ENCODE measurements at regions not wholly inside any gene's neighbourhood (a gene's known extent, or its start where the extent isn't known, plus 50 kb on each side); places are given as distances from the start of the nearest gene placed in this dataset.
"Not testable (repeated sequence)": the region's sequence is repeated elsewhere in the genome, so short reads cannot be mapped to it uniquely, and the experiment has no call there.

- Histone ChIP-seq H3F3A (ENCODE audit: control insufficient read depth, insufficient read depth) (no peaks in the 10 kb centered on the region), H3K27me3 (ENCODE audit: control insufficient read depth, low read length) (no peaks in the 10 kb centered on the region), H3K9me2 (replicated peaks; ENCODE audit: control insufficient read depth, low read length) (no peaks in the 10 kb centered on the region), H4K20me1 (ENCODE audit: control insufficient read depth, insufficient read depth, low read depth, low read length) (no peaks in the 10 kb centered on the region), H3K27ac (ENCODE audit: low read depth, low read length) (no peak overlapping the region), H3K4me3 (ENCODE audit: low read length) (no peak overlapping the region), H3K36me3 (ENCODE audit: control insufficient read depth, low read length) (no peaks in the 10 kb centered on the region), H3K4me1 (ENCODE audit: control insufficient read depth, low read length) (no peaks in the 10 kb centered on the region), H3K79me2 (ENCODE audit: control insufficient read depth, low read length) (no peaks in the 10 kb centered on the region), H3K9me3 (ENCODE audit: control insufficient read depth, insufficient read depth, low read length) (no peaks in the 10 kb centered on the region), H3K4me2 (ENCODE audit: low read length) (no peak overlapping the region)
- TF ChIP-seq EZH2phosphoT487 (IDR thresholded peaks at IDR 0.05; ENCODE audit: borderline replicate concordance, low read length): no peak
- TF ChIP-seq CTCF (IDR thresholded peaks at IDR 0.05; ENCODE audit: low read depth, low read length, poor library complexity, severe bottlenecking): no peak
Measured at GRCh38 chr13:78061806-78062205, 143.2 kb upstream of the EDNRB start.

GRCh38 chr13:78060966-78061365 is 142.3 kb upstream of the EDNRB start:
- no peak overlapping the region for H3K4me3 ChIP-seq (ENCODE audit: low read length)
- H3K9me3 ChIP-seq (ENCODE audit: control insufficient read depth, insufficient read depth, low read length): no peaks in the 10 kb centered on the region; the same call in 1 of the 2 replicates
- H3K27ac ChIP-seq (ENCODE audit: low read depth, low read length): no peak overlapping the region
- H3F3A ChIP-seq (ENCODE audit: control insufficient read depth, insufficient read depth): no peaks in the 10 kb centered on the region
- H3K36me3 ChIP-seq (ENCODE audit: control insufficient read depth, low read length): no peaks in the 10 kb centered on the region
- H3K4me1 ChIP-seq (ENCODE audit: control insufficient read depth, low read length): no peaks in the 10 kb centered on the region
- no peaks in the 10 kb centered on the region for H3K27me3 ChIP-seq (ENCODE audit: control insufficient read depth, low read length)
- no peak overlapping the region for H3K4me2 ChIP-seq (ENCODE audit: low read length)
- H3K9me2 ChIP-seq (replicated peaks; ENCODE audit: control insufficient read depth, low read length): no peaks in the 10 kb centered on the region
- no peaks in the 10 kb centered on the region for H3K79me2 ChIP-seq (ENCODE audit: control insufficient read depth, low read length)
- TF ChIP-seq CTCF (IDR thresholded peaks at IDR 0.05; ENCODE audit: low read depth, low read length, poor library complexity, severe bottlenecking): no peak
- no peak for TF ChIP-seq EZH2phosphoT487 (IDR thresholded peaks at IDR 0.05; ENCODE audit: borderline replicate concordance, low read length)
- H4K20me1 ChIP-seq (ENCODE audit: control insufficient read depth, insufficient read depth, low read depth, low read length): no peaks in the 10 kb centered on the region

- H4K20me1 ChIP-seq (ENCODE audit: control insufficient read depth, insufficient read depth, low read depth, low read length); H3K4me1 ChIP-seq (ENCODE audit: control insufficient read depth, low read length); H3K27ac ChIP-seq (ENCODE audit: low read depth, low read length); H3K9me2 ChIP-seq (replicated peaks; ENCODE audit: control insufficient read depth, low read length); H3K36me3 ChIP-seq (ENCODE audit: control insufficient read depth, low read length); H3K79me2 ChIP-seq (ENCODE audit: control insufficient read depth, low read length); H3K4me2 ChIP-seq (ENCODE audit: low read length); H3K4me3 ChIP-seq (ENCODE audit: low read length); H3K27me3 ChIP-seq (ENCODE audit: control insufficient read depth, low read length); H3F3A ChIP-seq (ENCODE audit: control insufficient read depth, insufficient read depth); H3K9me3 ChIP-seq (ENCODE audit: control insufficient read depth, insufficient read depth, low read length): not testable (repeated sequence)
Measured at GRCh38 chr13:78056865-78057264, 138.2 kb upstream of the EDNRB start.

GRCh38 chr13:78054157-78054556 is 135.5 kb upstream of the EDNRB start:
- no peak overlapping the region for H3K27ac ChIP-seq (ENCODE audit: low read depth, low read length)
- H3K27me3 ChIP-seq (ENCODE audit: control insufficient read depth, low read length): no peaks in the 10 kb centered on the region
- H3K4me3 ChIP-seq (ENCODE audit: low read length): no peak overlapping the region
- H3K9me2 ChIP-seq (replicated peaks; ENCODE audit: control insufficient read depth, low read length): no peaks in the 10 kb centered on the region
- TF ChIP-seq CTCF (IDR thresholded peaks at IDR 0.05; ENCODE audit: low read depth, low read length, poor library complexity, severe bottlenecking) (no peak), EZH2phosphoT487 (IDR thresholded peaks at IDR 0.05; ENCODE audit: borderline replicate concordance, low read length) (no peak)
- H3F3A ChIP-seq (ENCODE audit: control insufficient read depth, insufficient read depth): no peaks in the 10 kb centered on the region
- H3K9me3 ChIP-seq (ENCODE audit: control insufficient read depth, insufficient read depth, low read length): no peaks in the 10 kb centered on the region; the same call in 1 of the 2 replicates
- no peaks in the 10 kb centered on the region for H3K4me1 ChIP-seq (ENCODE audit: control insufficient read depth, low read length)
- H4K20me1 ChIP-seq (ENCODE audit: control insufficient read depth, insufficient read depth, low read depth, low read length): no peaks in the 10 kb centered on the region
- no peaks in the 10 kb centered on the region for H3K79me2 ChIP-seq (ENCODE audit: control insufficient read depth, low read length)
- H3K36me3 ChIP-seq (ENCODE audit: control insufficient read depth, low read length): no peaks in the 10 kb centered on the region
- no peak overlapping the region for H3K4me2 ChIP-seq (ENCODE audit: low read length)

Measured in DOHH2 (cell line).